Esophagus muscularis mucosa (tissue), 4 donors: ENCODE measurements at regions not wholly inside any gene's neighbourhood (a gene's known extent, or its start where the extent isn't known, plus 50 kb on each side); places are given as distances from the start of the nearest gene placed in this dataset.

Source experiments
- DNase-seq: peaks from one replicate; pipeline ENCODE4 v3.0.0-alpha.2; 2017; ENCODE audit errors: extremely low spot score
- H3K27ac ChIP-seq, 4 donors: fragments of 200-600 bp; sonication (generic); replicated peaks in 1 of 4; 1 replicate in 3 of 4; 2 replicates in 1 of 4; pipeline ENCODE4 v1.5.1; 2016 to 2019; ENCODE audit warnings: mild to moderate bottlenecking in 1 of 4
- H3K27me3 ChIP-seq, 4 donors: fragments of 200-600 bp; sonication (generic); one replicate each; pipeline versions ENCODE4 v1.5.1 to v1.6.0; 2016 to 2019
- H3K36me3 ChIP-seq, 4 donors: fragments of 200-600 bp; sonication (generic); one replicate each; pipeline ENCODE4 v1.5.1; 2016 to 2019
- H3K4me1 ChIP-seq, 4 donors: fragments of 200-600 bp; sonication (generic); one replicate each; pipeline ENCODE4 v1.5.1; 2016 to 2019
- H3K4me3 ChIP-seq, 4 donors: fragments of 200-600 bp; sonication (generic); 1 replicate in 2 of 4; 2 replicates in 2 of 4; pipeline ENCODE4 v1.5.1; 2016 to 2019; ENCODE audit warnings: mild to moderate bottlenecking in 4 of 4, moderate library complexity in 1 of 4
- H3K9me3 ChIP-seq, 4 donors: fragments of 200-600 bp; sonication (generic); 1 replicate in 3 of 4; 2 replicates in 1 of 4; pipeline ENCODE4 v1.5.1; 2016 to 2019
- CTCF ChIP-seq, 3 experiments: fragments of 200-600 bp in 2 of 3; fragments of 450-650 bp in 1 of 3; sonication (generic) in 2 of 3; IDR thresholded peaks; one replicate each; pipeline ENCODE4 v1.5.1; 2017 to 2019; ENCODE audit warnings: antibody characterized with exemption in 3 of 3, mild to moderate bottlenecking in 2 of 3, moderate library complexity in 1 of 3
- EP300 ChIP-seq: sonication (generic); formaldehyde crosslinking; IDR thresholded peaks from one replicate; pipeline ENCODE4 v1.6.1; 2017; ENCODE audit warnings: antibody characterized with exemption
- POLR2A ChIP-seq: fragments of 450-650 bp; IDR thresholded peaks from one replicate; pipeline ENCODE4 v1.6.1; 2017; ENCODE audit warnings: antibody characterized with exemption, moderate library complexity, mild to moderate bottlenecking, low read depth
- POLR2AphosphoS5 ChIP-seq, 2 donors: sonication (generic); formaldehyde crosslinking; IDR thresholded peaks; one replicate each; pipeline ENCODE4 v1.6.1; 2017; ENCODE audit warnings: antibody characterized with exemption in 2 of 2
- WGBS: methylation state at CpG from one replicate; pipeline ENCODE4 v1.1.5; 2018; 5-methylcytosine and 5-hydroxymethylcytosine counted together
- intact Hi-C: fragments of 100-400 bp; cut with DNase I; formaldehyde crosslinking; loops from one replicate; pipeline ENCODE4 v1.15.1; 2023

- intact Hi-C loops: no loop called here
- WGBS: 97% methylated on average over 4 of the region's 4 CpGs
- no peak for DNase-seq
- no peak overlapping the region for H3K27ac ChIP-seq
- no peak for TF ChIP-seq POLR2AphosphoS5 (IDR thresholded peaks at IDR 0.05)
- TF ChIP-seq CTCF (IDR thresholded peaks at IDR 0.05): no peak
- H3K36me3 ChIP-seq: no peaks in the 10 kb centered on the region
- H3K4me1 ChIP-seq: no peaks in the 10 kb centered on the region
- no peaks in the 10 kb centered on the region for H3K9me3 ChIP-seq
- no peaks in the 10 kb centered on the region for H3K27me3 ChIP-seq
- H3K4me3 ChIP-seq: no peak overlapping the region
These were observed 231.3 kb upstream of the CD180 start for GRCh38 chr5:67427850-67428298.

GRCh38 chr5:67426961-67427849 is 230.6 kb upstream of the CD180 start:
- no peak overlapping the region for H3K27ac ChIP-seq
- no peak for DNase-seq
- no peak for TF ChIP-seq POLR2A
- TF ChIP-seq POLR2AphosphoS5 (IDR thresholded peaks at IDR 0.05): no peak
- TF ChIP-seq CTCF (IDR thresholded peaks at IDR 0.05): no peak
- no peak for TF ChIP-seq EP300
- no peaks in the 10 kb centered on the region for H3K4me1 ChIP-seq
- no peaks in the 10 kb centered on the region for H3K36me3 ChIP-seq
- WGBS: 98% methylated on average over 2 of the region's 2 CpGs
- intact Hi-C loops: no loop called here
- no peaks in the 10 kb centered on the region for H3K27me3 ChIP-seq
- H3K9me3 ChIP-seq: no peaks in the 10 kb centered on the region
- H3K4me3 ChIP-seq: no peak overlapping the region

- intact Hi-C loops: no loop called here
- H3K27me3 ChIP-seq: no peaks in the 10 kb centered on the region
- TF ChIP-seq CTCF (IDR thresholded peaks at IDR 0.05) (no peak), POLR2A (no peak), POLR2AphosphoS5 (IDR thresholded peaks at IDR 0.05) (no peak), EP300 (no peak)
- H3K27ac ChIP-seq: no peak overlapping the region
- H3K4me1 ChIP-seq: no peaks in the 10 kb centered on the region
- no peak for DNase-seq
- H3K9me3 ChIP-seq: no peaks in the 10 kb centered on the region
- no peak overlapping the region for H3K4me3 ChIP-seq
- H3K36me3 ChIP-seq: no peaks in the 10 kb centered on the region
- WGBS: 97% methylated on average over 1 of the region's 1 CpG
These were observed 228.9 kb upstream of the CD180 start for GRCh38 chr5:67425514-67425913.

GRCh38 chr5:67417839-67418238 is 221.2 kb upstream of the CD180 start:
- TF ChIP-seq POLR2A (no peak), EP300 (no peak), CTCF (IDR thresholded peaks at IDR 0.05) (no peak)
- WGBS: 66% methylated on average over 2 of the region's 2 CpGs
- DNase-seq: no peak
- Histone ChIP-seq H3K9me3 (no peaks in the 10 kb centered on the region), H3K4me3 (no peak overlapping the region), H3K27ac (no peak overlapping the region), H3K27me3 (no peaks in the 10 kb centered on the region), H3K36me3 (no peaks in the 10 kb centered on the region), H3K4me1 (peaks cover 0 to 12% (median 7%) of the 10 kb centered on the region in 4 donors)
- intact Hi-C loops: no loop called here

GRCh38 chr5:67416986-67417385 is 220.4 kb upstream of the CD180 start:
- peaks cover 0 to 12% (median 7%) of the 10 kb centered on the region in 4 donors for H3K4me1 ChIP-seq
- H3K27ac ChIP-seq: no peak overlapping the region
- 97% methylated on average over 2 of the region's 2 CpGs for WGBS
- TF ChIP-seq EP300 (no peak), POLR2AphosphoS5 (IDR thresholded peaks at IDR 0.05) (no peak), CTCF (IDR thresholded peaks at IDR 0.05) (no peak), POLR2A (no peak)
- H3K27me3 ChIP-seq: no peaks in the 10 kb centered on the region
- DNase-seq: no peak
- no peak overlapping the region for H3K4me3 ChIP-seq
- H3K36me3 ChIP-seq: no peaks in the 10 kb centered on the region
- intact Hi-C loops: no loop called here
- no peaks in the 10 kb centered on the region for H3K9me3 ChIP-seq
